Vagina (tissue), 2 donors: ENCODE measurements at regions not wholly inside any gene's neighbourhood (a gene's known extent, or its start where the extent isn't known, plus 50 kb on each side); places are given as distances from the start of the nearest gene placed in this dataset.

Experiments
- POLR2A ChIP-seq, 2 donors: fragments of 450-650 bp; IDR thresholded peaks; one replicate each; pipeline ENCODE4 v1.6.1; 2017; ENCODE audit warnings: antibody characterized with exemption in 2 of 2, mild to moderate bottlenecking in 2 of 2, moderate library complexity in 2 of 2
- POLR2AphosphoS5 ChIP-seq, 2 donors: sonication (generic); formaldehyde crosslinking; IDR thresholded peaks; one replicate each; pipeline ENCODE4 v1.9.0; 2017; ENCODE audit warnings: antibody characterized with exemption in 2 of 2, mild to moderate bottlenecking in 2 of 2, low read depth in 1 of 2; ENCODE audit not compliant: insufficient read depth in 1 of 2
- TF ChIP-seq, protein P1 (sequence below), 3 experiments: fragments of 450-650 bp in 2 of 3; fragments of 200-600 bp in 1 of 3; sonication (generic) in 1 of 3; IDR thresholded peaks; one replicate each; pipeline ENCODE4 v1.5.1; 2017 to 2019; ENCODE audit warnings: antibody characterized with exemption in 3 of 3, mild to moderate bottlenecking in 2 of 3, moderate library complexity in 2 of 3

DNA sequence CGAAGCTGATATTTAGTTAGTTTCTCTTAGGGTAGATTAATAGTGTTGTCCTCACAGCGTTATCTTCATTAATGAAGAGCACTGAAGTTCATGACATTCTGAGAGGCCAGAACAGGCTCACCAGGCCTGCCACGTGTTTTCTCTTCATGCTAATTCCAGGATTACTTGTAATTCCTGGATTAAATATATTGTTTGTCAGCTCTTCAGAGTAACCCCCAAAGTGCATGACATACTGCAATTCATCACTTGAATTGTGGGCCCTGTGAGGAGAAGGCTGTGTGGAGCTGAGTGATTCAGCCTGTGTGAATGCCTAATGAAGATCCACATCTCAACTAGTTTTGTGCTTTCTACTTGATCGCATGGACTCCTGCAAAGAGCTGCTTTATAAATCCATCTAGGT lies 401.0 kb upstream of the ADAMTSL1 start:
- TF ChIP-seq POLR2AphosphoS5 (IDR thresholded peaks at IDR 0.05; ENCODE audit: insufficient read depth in 1 of 2, low read depth in 1 of 2) (no peak), POLR2A (IDR thresholded peaks at IDR 0.05) (no peak)
- TF ChIP-seq, protein P1, sequence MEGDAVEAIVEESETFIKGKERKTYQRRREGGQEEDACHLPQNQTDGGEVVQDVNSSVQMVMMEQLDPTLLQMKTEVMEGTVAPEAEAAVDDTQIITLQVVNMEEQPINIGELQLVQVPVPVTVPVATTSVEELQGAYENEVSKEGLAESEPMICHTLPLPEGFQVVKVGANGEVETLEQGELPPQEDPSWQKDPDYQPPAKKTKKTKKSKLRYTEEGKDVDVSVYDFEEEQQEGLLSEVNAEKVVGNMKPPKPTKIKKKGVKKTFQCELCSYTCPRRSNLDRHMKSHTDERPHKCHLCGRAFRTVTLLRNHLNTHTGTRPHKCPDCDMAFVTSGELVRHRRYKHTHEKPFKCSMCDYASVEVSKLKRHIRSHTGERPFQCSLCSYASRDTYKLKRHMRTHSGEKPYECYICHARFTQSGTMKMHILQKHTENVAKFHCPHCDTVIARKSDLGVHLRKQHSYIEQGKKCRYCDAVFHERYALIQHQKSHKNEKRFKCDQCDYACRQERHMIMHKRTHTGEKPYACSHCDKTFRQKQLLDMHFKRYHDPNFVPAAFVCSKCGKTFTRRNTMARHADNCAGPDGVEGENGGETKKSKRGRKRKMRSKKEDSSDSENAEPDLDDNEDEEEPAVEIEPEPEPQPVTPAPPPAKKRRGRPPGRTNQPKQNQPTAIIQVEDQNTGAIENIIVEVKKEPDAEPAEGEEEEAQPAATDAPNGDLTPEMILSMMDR (IDR thresholded peaks at IDR 0.05) = no peak
